Neural cell (in vitro differentiated cells): ENCODE measurements at regions not wholly inside any gene's neighbourhood (a gene's known extent, or its start where the extent isn't known, plus 50 kb on each side); places are given as distances from the start of the nearest gene placed in this dataset.

ENCODE experiments used
- H2AFZ ChIP-seq: fragments of 200-600, 300-800 bp; sonication (generic), shearing (Covaris generic); 2 replicates; pipeline ENCODE4 v1.6.0; 2014; ENCODE audit warnings: low read depth, mild to moderate bottlenecking, antibody characterized with exemption, low read length, moderate library complexity
- H3F3A ChIP-seq: fragments of 200-600 bp; shearing (Covaris generic); 2 replicates; pipeline ENCODE4 v1.6.1; 2016; ENCODE audit warnings: mild to moderate bottlenecking, moderate library complexity, mixed read lengths, antibody characterized with exemption, low read length; ENCODE audit not compliant: insufficient read depth, poor library complexity, severe bottlenecking
- H3K27ac ChIP-seq: fragments of 200-600, 300-800 bp; sonication (generic), shearing (Covaris generic); 2 replicates; pipeline ENCODE4 v1.5.1; 2014; ENCODE audit warnings: mild to moderate bottlenecking, low read length, moderate library complexity
- H3K27me3 ChIP-seq: fragments of 300-800, 200-600 bp; sonication (generic), shearing (Covaris generic); 2 replicates; pipeline ENCODE4 v1.6.0; 2014; ENCODE audit warnings: mild to moderate bottlenecking, low read depth, low read length, moderate library complexity; ENCODE audit not compliant: insufficient read depth
- H3K36me3 ChIP-seq: fragments of 300-800, 200-600 bp; sonication (generic), shearing (Covaris generic); 2 replicates; pipeline ENCODE4 v1.5.1; 2014; ENCODE audit warnings: mild to moderate bottlenecking, antibody characterized with exemption, low read length, moderate library complexity; ENCODE audit not compliant: insufficient read depth
- H3K4me2 ChIP-seq: fragments of 300-800, 200-600 bp; sonication (generic), shearing (Covaris generic); 2 replicates; pipeline ENCODE4 v1.6.0; 2014; ENCODE audit warnings: mild to moderate bottlenecking, low read length
- H3K4me3 ChIP-seq: fragments of 300-800, 200-600 bp; sonication (generic), shearing (Covaris generic); 2 replicates; pipeline ENCODE4 v1.5.1; 2014; ENCODE audit warnings: mild to moderate bottlenecking, low read length, moderate library complexity
- H3K79me2 ChIP-seq: fragments of 200-600 bp; shearing (Covaris generic); replicated peaks from 2 replicates; pipeline ENCODE4 v1.6.0; 2014; ENCODE audit warnings: mild to moderate bottlenecking, low read length, moderate library complexity; ENCODE audit not compliant: insufficient read depth
- H3K9ac ChIP-seq: fragments of 300-800, 200-600 bp; sonication (generic), shearing (Covaris generic); 2 replicates; pipeline ENCODE4 v1.6.1; 2016; ENCODE audit warnings: mild to moderate bottlenecking, low read length, mixed read lengths
- H3K9me2 ChIP-seq: fragments of 200-600 bp; shearing (Covaris generic); 2 replicates; pipeline ENCODE4 v1.6.1; 2016; ENCODE audit warnings: mild to moderate bottlenecking, low read length, mixed read lengths; ENCODE audit not compliant: insufficient read depth
- H3K9me3 ChIP-seq: fragments of 200-600, 300-800 bp; sonication (generic), shearing (Covaris generic); 2 replicates; pipeline ENCODE4 v1.6.1; 2016; ENCODE audit warnings: mild to moderate bottlenecking, mixed run types, low read length, moderate library complexity, mixed read lengths
- H4K20me1 ChIP-seq: fragments of 200-600 bp; shearing (Covaris generic); 2 replicates; pipeline ENCODE4 v1.6.1; 2016; ENCODE audit warnings: mild to moderate bottlenecking, mixed run types; ENCODE audit not compliant: insufficient read depth
- CTCF ChIP-seq: fragments of 450-650 bp; IDR thresholded peaks from 2 replicates; pipeline ENCODE4 v1.5.1; 2014; ENCODE audit warnings: antibody characterized with exemption, mild to moderate bottlenecking, moderate library complexity; ENCODE audit not compliant: poor library complexity, severe bottlenecking
- EP300 ChIP-seq: fragments of 450-650 bp; conservative IDR thresholded peaks from 2 replicates; pipeline ENCODE4 v1.6.1; 2014; ENCODE audit warnings: antibody characterized with exemption, mild to moderate bottlenecking, moderate library complexity; ENCODE audit not compliant: poor library complexity, severe bottlenecking
- EZH2 ChIP-seq: fragments of 200-600, 300-800 bp; shearing (Covaris generic), sonication (generic); IDR thresholded peaks from 2 replicates; pipeline ENCODE4 v1.6.1; 2014; ENCODE audit warnings: antibody characterized with exemption, low read length, borderline replicate concordance, mild to moderate bottlenecking; ENCODE audit not compliant: insufficient read depth, poor library complexity, severe bottlenecking
- MXI1 ChIP-seq: fragments of 450-650 bp; conservative IDR thresholded peaks from 2 replicates; pipeline ENCODE4 v1.6.1; 2014; ENCODE audit warnings: antibody characterized with exemption, mild to moderate bottlenecking; ENCODE audit not compliant: poor library complexity, severe bottlenecking
- POLR2AphosphoS5 ChIP-seq: IDR thresholded peaks from 2 replicates; pipeline ENCODE4 v1.6.1; 2012
- RAD21 ChIP-seq: fragments of 450-650 bp; conservative IDR thresholded peaks from 2 replicates; pipeline ENCODE4 v1.6.1; 2014; ENCODE audit warnings: antibody characterized with exemption, mild to moderate bottlenecking, moderate library complexity
- REST ChIP-seq: IDR thresholded peaks from 2 replicates; pipeline ENCODE4 v1.6.1; 2012; ENCODE audit warnings: borderline replicate concordance
- SMC3 ChIP-seq: fragments of 450-650 bp; conservative IDR thresholded peaks from 2 replicates; pipeline ENCODE4 v1.6.1; 2014; ENCODE audit warnings: antibody characterized with exemption, mild to moderate bottlenecking, moderate library complexity; ENCODE audit not compliant: poor library complexity
- TAF1 ChIP-seq: IDR thresholded peaks from 2 replicates; pipeline ENCODE4 v1.6.1; 2012; ENCODE audit warnings: low read depth

GRCh38 chrX:117570160-117570559 lies 546.5 kb downstream of the KLHL13 start:
- H3K36me3 ChIP-seq, result no peaks in the 10 kb centered on the region
- H4K20me1 ChIP-seq, result no peaks in the 10 kb centered on the region
- H3K9me2 ChIP-seq, result no peaks in the 10 kb centered on the region

GRCh38 chrX:117568238-117568637 lies 548.4 kb downstream of the KLHL13 start:
- Histone ChIP-seq H3F3A (no peaks in the 10 kb centered on the region), H3K4me2 (no peak overlapping the region), H3K9me3 (no peaks in the 10 kb centered on the region), H3K79me2 (no peaks in the 10 kb centered on the region), H2AFZ (no peak overlapping the region), H3K36me3 (no peaks in the 10 kb centered on the region), H3K27me3 (no peaks in the 10 kb centered on the region), H3K27ac (no peak overlapping the region), H3K4me3 (no peak overlapping the region), H4K20me1 (no peaks in the 10 kb centered on the region), H3K9me2 (no peaks in the 10 kb centered on the region), H3K9ac (no peak overlapping the region)
- no peak for TF ChIP-seq TAF1
- no peak for TF ChIP-seq RAD21
- no peak for TF ChIP-seq SMC3
- no peak for TF ChIP-seq CTCF
- no peak for TF ChIP-seq MXI1
- TF ChIP-seq EZH2, result no peak
- TF ChIP-seq EP300, result no peak
- TF ChIP-seq POLR2AphosphoS5, result no peak

More at GRCh38 chrX:117570160-117570559, 546.5 kb downstream of the KLHL13 start:
- H3K9ac ChIP-seq, result no peak overlapping the region
- H3F3A ChIP-seq, result no peaks in the 10 kb centered on the region
- no peak overlapping the region for H3K4me2 ChIP-seq
- H2AFZ ChIP-seq, result no peak overlapping the region
- no peak for TF ChIP-seq REST
- no peak for TF ChIP-seq EZH2
- no peak for TF ChIP-seq EP300
- TF ChIP-seq SMC3, result no peak
- TF ChIP-seq CTCF, result no peak
- TF ChIP-seq MXI1, result no peak
- TF ChIP-seq RAD21, result no peak
- no peak for TF ChIP-seq TAF1
- no peaks in the 10 kb centered on the region for H3K27me3 ChIP-seq
- H3K4me3 ChIP-seq, result no peak overlapping the region
- no peaks in the 10 kb centered on the region for H3K79me2 ChIP-seq
- H3K27ac ChIP-seq, result no peak overlapping the region
- no peaks in the 10 kb centered on the region for H3K9me3 ChIP-seq
